NB4 (cell line): ENCODE measurements at regions not wholly inside any gene's neighbourhood (a gene's known extent, or its start where the extent isn't known, plus 50 kb on each side); places are given as distances from the start of the nearest gene placed in this dataset.

Experiments used
- MYC ChIP-seq: IDR thresholded peaks from 2 replicates; pipeline ENCODE4 v1.6.1; 2011; ENCODE audit warnings: low read depth, low read length
- POLR2A ChIP-seq: IDR thresholded peaks from 2 replicates; pipeline ENCODE4 v1.6.1; 2011; ENCODE audit warnings: mild to moderate bottlenecking; ENCODE audit not compliant: insufficient read length; ENCODE audit errors: extremely low read depth
- TF ChIP-seq, protein P1 (sequence below): IDR thresholded peaks from one replicate; pipeline ENCODE4 v1.5.1; 2012; ENCODE audit warnings: low read depth, low read length
- TF ChIP-seq, protein P2 (sequence below): IDR thresholded peaks from 2 replicates; pipeline ENCODE4 v1.6.1; 2011; ENCODE audit warnings: low read depth, low read length

DNA sequence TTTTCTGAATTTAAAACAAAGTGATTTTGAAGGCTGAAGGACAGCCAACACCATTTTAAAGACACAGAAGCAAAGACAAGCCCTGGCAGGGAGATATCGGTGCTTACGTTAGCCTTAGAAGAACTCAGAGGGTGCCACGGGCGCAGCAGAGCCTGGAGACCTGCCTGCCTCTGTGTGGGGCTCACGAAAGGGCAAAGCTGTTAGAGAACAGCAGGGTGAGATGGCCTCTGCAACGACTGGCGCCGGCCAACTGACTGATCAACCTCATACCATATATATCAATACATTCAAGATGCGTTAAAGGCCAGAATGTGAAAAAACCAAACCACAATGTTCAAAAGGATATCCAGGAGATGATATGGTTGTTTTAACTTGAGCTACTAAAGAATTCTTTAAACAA lies 151.0 kb upstream of the RPS6KA2 start:
- TF ChIP-seq POLR2A (no peak), MYC (no peak)
- TF ChIP-seq, protein P1, sequence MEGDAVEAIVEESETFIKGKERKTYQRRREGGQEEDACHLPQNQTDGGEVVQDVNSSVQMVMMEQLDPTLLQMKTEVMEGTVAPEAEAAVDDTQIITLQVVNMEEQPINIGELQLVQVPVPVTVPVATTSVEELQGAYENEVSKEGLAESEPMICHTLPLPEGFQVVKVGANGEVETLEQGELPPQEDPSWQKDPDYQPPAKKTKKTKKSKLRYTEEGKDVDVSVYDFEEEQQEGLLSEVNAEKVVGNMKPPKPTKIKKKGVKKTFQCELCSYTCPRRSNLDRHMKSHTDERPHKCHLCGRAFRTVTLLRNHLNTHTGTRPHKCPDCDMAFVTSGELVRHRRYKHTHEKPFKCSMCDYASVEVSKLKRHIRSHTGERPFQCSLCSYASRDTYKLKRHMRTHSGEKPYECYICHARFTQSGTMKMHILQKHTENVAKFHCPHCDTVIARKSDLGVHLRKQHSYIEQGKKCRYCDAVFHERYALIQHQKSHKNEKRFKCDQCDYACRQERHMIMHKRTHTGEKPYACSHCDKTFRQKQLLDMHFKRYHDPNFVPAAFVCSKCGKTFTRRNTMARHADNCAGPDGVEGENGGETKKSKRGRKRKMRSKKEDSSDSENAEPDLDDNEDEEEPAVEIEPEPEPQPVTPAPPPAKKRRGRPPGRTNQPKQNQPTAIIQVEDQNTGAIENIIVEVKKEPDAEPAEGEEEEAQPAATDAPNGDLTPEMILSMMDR = no peak
- TF ChIP-seq, protein P2, sequence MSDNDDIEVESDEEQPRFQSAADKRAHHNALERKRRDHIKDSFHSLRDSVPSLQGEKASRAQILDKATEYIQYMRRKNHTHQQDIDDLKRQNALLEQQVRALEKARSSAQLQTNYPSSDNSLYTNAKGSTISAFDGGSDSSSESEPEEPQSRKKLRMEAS = no peak
